ENCODE measurements at regions not wholly inside any gene's neighbourhood (a gene's known extent, or its start where the extent isn't known, plus 50 kb on each side); places are given as distances from the start of the nearest gene placed in this dataset.

DNA sequence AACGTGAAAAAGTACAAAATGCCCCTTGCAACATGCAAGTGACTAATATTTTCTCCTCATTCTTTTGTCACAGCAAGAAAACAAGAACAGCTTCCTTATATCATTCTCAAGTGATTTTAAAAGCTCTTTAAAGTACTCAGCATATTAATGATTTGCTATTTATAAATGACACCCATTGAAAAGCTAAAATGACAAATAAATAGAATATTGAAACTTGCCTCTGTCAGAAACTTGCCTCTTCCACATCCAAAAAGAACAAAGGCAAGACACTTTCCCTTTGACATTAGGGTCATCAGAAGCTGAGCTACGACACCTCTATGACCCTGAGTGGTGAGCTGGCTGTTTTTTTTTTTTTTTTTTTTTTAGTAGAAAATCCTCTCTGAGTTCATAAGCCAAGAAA lies 339.6 kb upstream of the ITGA1 start:
- Mint-ChIP-seq H3K27me3 (ENCODE audit: unreplicated experiment) (peaks cover 3% of the 10 kb centered on the region), H3K36me3 (ENCODE audit: unreplicated experiment) (no peaks in the 10 kb centered on the region), H3K4me1 (ENCODE audit: low read depth, unreplicated experiment) (no peaks in the 10 kb centered on the region), H3K9me3 (ENCODE audit: unreplicated experiment) (no peaks in the 10 kb centered on the region), H3K27ac (ENCODE audit: unreplicated experiment) (no peak overlapping the region), H3K4me3 (ENCODE audit: unreplicated experiment) (no peak overlapping the region)
- TF ChIP-seq, protein P1, sequence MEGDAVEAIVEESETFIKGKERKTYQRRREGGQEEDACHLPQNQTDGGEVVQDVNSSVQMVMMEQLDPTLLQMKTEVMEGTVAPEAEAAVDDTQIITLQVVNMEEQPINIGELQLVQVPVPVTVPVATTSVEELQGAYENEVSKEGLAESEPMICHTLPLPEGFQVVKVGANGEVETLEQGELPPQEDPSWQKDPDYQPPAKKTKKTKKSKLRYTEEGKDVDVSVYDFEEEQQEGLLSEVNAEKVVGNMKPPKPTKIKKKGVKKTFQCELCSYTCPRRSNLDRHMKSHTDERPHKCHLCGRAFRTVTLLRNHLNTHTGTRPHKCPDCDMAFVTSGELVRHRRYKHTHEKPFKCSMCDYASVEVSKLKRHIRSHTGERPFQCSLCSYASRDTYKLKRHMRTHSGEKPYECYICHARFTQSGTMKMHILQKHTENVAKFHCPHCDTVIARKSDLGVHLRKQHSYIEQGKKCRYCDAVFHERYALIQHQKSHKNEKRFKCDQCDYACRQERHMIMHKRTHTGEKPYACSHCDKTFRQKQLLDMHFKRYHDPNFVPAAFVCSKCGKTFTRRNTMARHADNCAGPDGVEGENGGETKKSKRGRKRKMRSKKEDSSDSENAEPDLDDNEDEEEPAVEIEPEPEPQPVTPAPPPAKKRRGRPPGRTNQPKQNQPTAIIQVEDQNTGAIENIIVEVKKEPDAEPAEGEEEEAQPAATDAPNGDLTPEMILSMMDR (IDR thresholded peaks at IDR 0.05; ENCODE audit: partially characterized antibody, unreplicated experiment): no peak
- no peak for DNase-seq

DNA sequence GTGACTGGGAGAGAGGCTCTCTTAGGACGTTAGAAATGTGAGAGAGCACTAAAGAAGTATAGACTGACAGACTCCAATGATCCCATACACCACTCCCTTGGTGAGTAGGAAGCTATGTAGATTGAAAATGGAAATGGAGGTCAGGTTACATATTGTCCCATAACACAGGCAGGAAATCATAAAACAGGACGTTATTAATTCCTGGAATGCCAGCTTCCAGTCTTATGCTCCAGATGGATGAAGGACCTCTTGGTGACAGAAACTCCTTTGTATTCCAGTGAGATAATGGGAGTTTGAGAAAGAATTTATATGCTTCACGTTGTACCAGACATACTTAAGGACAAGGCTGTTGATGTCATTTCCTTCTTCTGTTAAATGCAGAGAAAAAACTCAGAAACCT lies 338.2 kb upstream of the ITGA1 start:
- Mint-ChIP-seq H3K4me3 (ENCODE audit: unreplicated experiment) (no peak overlapping the region), H3K4me1 (ENCODE audit: low read depth, unreplicated experiment) (no peaks in the 10 kb centered on the region), H3K27ac (ENCODE audit: unreplicated experiment) (no peak overlapping the region), H3K27me3 (ENCODE audit: unreplicated experiment) (no peaks in the 10 kb centered on the region), H3K36me3 (ENCODE audit: unreplicated experiment) (no peaks in the 10 kb centered on the region), H3K9me3 (ENCODE audit: unreplicated experiment) (no peaks in the 10 kb centered on the region)
- no peak for DNase-seq
- TF ChIP-seq, protein P1 (IDR thresholded peaks at IDR 0.05; ENCODE audit: partially characterized antibody, unreplicated experiment): no peak

DNA sequence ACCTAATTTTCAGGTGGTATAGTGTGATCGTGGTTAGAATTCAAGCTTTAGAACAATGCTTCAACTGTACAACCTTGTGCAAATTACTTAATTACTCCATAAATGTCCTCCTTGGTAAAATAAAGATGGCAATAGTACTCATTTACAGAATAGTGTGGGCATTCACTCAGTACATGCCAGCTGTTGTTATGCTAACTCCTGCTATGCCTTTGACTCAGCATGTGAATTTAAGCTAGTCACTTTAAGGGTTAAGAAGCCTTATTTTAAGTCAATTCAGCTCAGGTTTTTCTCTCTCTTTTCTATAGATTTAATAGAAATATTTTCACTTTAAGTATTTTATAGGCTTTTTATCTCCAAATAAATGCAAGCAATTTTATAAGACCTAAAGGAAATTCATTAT lies 335.6 kb upstream of the ITGA1 start:
- no peak overlapping the region for H3K27ac Mint-ChIP-seq (ENCODE audit: unreplicated experiment)
- no peak for DNase-seq
- H3K36me3 Mint-ChIP-seq (ENCODE audit: unreplicated experiment): no peaks in the 10 kb centered on the region
- no peaks in the 10 kb centered on the region for H3K9me3 Mint-ChIP-seq (ENCODE audit: unreplicated experiment)
- H3K27me3 Mint-ChIP-seq (ENCODE audit: unreplicated experiment): no peaks in the 10 kb centered on the region
- H3K4me1 Mint-ChIP-seq (ENCODE audit: low read depth, unreplicated experiment): no peaks in the 10 kb centered on the region
- TF ChIP-seq, protein P1 (IDR thresholded peaks at IDR 0.05; ENCODE audit: partially characterized antibody, unreplicated experiment): no peak
- no peak overlapping the region for H3K4me3 Mint-ChIP-seq (ENCODE audit: unreplicated experiment)

DNA sequence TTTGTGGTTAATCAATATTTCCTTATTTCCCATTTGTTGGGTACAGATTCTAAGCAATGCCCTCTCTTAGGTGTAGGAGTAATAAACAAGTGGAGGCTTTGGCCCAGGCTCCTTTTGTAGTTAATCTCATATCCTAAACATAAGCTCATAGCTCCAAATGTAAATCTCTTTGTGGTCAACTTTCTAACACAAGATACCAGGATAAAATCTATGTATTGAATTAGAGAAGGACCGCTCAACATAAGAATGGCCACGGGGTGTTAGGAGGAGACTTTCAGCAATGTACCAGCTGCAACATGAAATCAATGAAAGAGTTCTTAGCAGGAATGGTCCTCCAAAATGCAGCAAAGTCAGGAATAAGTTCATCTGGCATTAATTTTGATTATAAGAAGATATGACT lies 334.5 kb upstream of the ITGA1 start:
- H3K36me3 Mint-ChIP-seq (ENCODE audit: unreplicated experiment): no peaks in the 10 kb centered on the region
- H3K4me3 Mint-ChIP-seq (ENCODE audit: unreplicated experiment): no peak overlapping the region
- H3K4me1 Mint-ChIP-seq (ENCODE audit: low read depth, unreplicated experiment): peaks cover 6% of the 10 kb centered on the region
- no peak overlapping the region for H3K27ac Mint-ChIP-seq (ENCODE audit: unreplicated experiment)
- H3K27me3 Mint-ChIP-seq (ENCODE audit: unreplicated experiment): no peaks in the 10 kb centered on the region
- no peak for DNase-seq
- TF ChIP-seq, protein P1 (IDR thresholded peaks at IDR 0.05; ENCODE audit: partially characterized antibody, unreplicated experiment): no peak
- no peaks in the 10 kb centered on the region for H3K9me3 Mint-ChIP-seq (ENCODE audit: unreplicated experiment)

DNA sequence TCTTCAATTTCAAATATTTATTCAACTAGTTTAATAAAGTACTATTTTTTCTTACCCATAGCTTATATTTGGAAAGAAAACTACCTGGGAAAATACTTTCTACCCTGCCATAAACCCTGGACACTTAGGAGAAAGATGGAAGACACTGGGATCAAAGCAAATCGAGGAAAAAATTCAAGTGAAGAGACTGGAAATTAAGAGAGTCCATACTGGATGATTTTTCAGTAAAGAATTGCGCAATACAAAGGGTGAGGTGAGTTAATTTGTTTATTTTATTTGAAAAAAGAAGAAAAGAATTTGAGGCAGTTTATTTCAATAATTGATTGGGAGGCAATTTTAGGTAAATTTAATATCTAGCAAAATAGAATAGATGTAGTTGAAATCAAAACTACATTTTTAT lies 331.8 kb upstream of the ITGA1 start:
- no peaks in the 10 kb centered on the region for H3K27me3 Mint-ChIP-seq (ENCODE audit: unreplicated experiment)
- no peak for DNase-seq
- no peaks in the 10 kb centered on the region for H3K36me3 Mint-ChIP-seq (ENCODE audit: unreplicated experiment)
- TF ChIP-seq, protein P1 (IDR thresholded peaks at IDR 0.05; ENCODE audit: partially characterized antibody, unreplicated experiment): no peak
- H3K27ac Mint-ChIP-seq (ENCODE audit: unreplicated experiment): no peak overlapping the region
- peaks cover 6% of the 10 kb centered on the region for H3K4me1 Mint-ChIP-seq (ENCODE audit: low read depth, unreplicated experiment)
- no peak overlapping the region for H3K4me3 Mint-ChIP-seq (ENCODE audit: unreplicated experiment)
- H3K9me3 Mint-ChIP-seq (ENCODE audit: unreplicated experiment): no peaks in the 10 kb centered on the region
